ENCODE measurements at regions not wholly inside any gene's neighbourhood (a gene's known extent, or its start where the extent isn't known, plus 50 kb on each side); places are given as distances from the start of the nearest gene placed in this dataset.
"Not testable (repeated sequence)": the region's sequence is repeated elsewhere in the genome, so short reads cannot be mapped to it uniquely, and the experiment has no call there.

- Mint-ChIP-seq H3K27ac (no peak overlapping the region), H3K4me1 (no peaks in the 10 kb centered on the region), H3K27me3 (no peaks in the 10 kb centered on the region), H3K36me3 (no peaks in the 10 kb centered on the region), H3K4me3 (no peak overlapping the region), H3K9me3 (peaks cover 0 to 16% (median 5%) of the 10 kb centered on the region in 3 donors)
These were observed 712.3 kb downstream of the C4orf33 start for GRCh38 chr4:129808242-129808641.

- H3K36me3 Mint-ChIP-seq: no peaks in the 10 kb centered on the region
- peaks cover 0 to 7% (median 0%) of the 10 kb centered on the region in 3 donors for H3K9me3 Mint-ChIP-seq
- H3K4me1 Mint-ChIP-seq: no peaks in the 10 kb centered on the region
- H3K27me3 Mint-ChIP-seq: no peaks in the 10 kb centered on the region
- no peak overlapping the region for H3K4me3 Mint-ChIP-seq
- H3K27ac Mint-ChIP-seq: no peak overlapping the region
These were observed 725.1 kb downstream of the C4orf33 start for GRCh38 chr4:129821073-129821472.

GRCh38 chr4:129821963-129822362 is 726.0 kb downstream of the C4orf33 start:
- Mint-ChIP-seq H3K27ac (no peak overlapping the region), H3K4me1 (no peaks in the 10 kb centered on the region), H3K9me3 (peaks cover 0 to 7% (median 0%) of the 10 kb centered on the region in 3 donors), H3K4me3 (no peak overlapping the region), H3K36me3 (no peaks in the 10 kb centered on the region), H3K27me3 (no peaks in the 10 kb centered on the region)

GRCh38 chr4:129822701-129823100 is 726.7 kb downstream of the C4orf33 start:
- H3K9me3 Mint-ChIP-seq: peaks cover 0 to 3% (median 0%) of the 10 kb centered on the region in 3 donors
- no peaks in the 10 kb centered on the region for H3K27me3 Mint-ChIP-seq
- no peaks in the 10 kb centered on the region for H3K36me3 Mint-ChIP-seq
- H3K27ac Mint-ChIP-seq: no peak overlapping the region
- no peak overlapping the region for H3K4me3 Mint-ChIP-seq
- no peaks in the 10 kb centered on the region for H3K4me1 Mint-ChIP-seq

GRCh38 chr4:129823105-129823504 is 727.2 kb downstream of the C4orf33 start:
- Mint-ChIP-seq H3K27me3 (no peaks in the 10 kb centered on the region), H3K4me3 (no peak overlapping the region), H3K9me3 (peaks cover 0 to 2% (median 0%) of the 10 kb centered on the region in 3 donors), H3K36me3 (no peaks in the 10 kb centered on the region), H3K4me1 (no peaks in the 10 kb centered on the region), H3K27ac (no peak overlapping the region)

GRCh38 chr4:129829373-129829772 is 733.4 kb downstream of the C4orf33 start:
- Mint-ChIP-seq H3K27me3 (no peaks in the 10 kb centered on the region), H3K4me1 (no peaks in the 10 kb centered on the region), H3K36me3 (no peaks in the 10 kb centered on the region), H3K4me3 (no peak overlapping the region), H3K9me3 (peaks cover 0 to 2% (median 0%) of the 10 kb centered on the region in 3 donors), H3K27ac (no peak overlapping the region)

GRCh38 chr4:129839687-129840086 is 743.7 kb downstream of the C4orf33 start:
- Mint-ChIP-seq H3K4me1 (no peaks in the 10 kb centered on the region), H3K4me3 (no peak overlapping the region), H3K9me3 (peaks cover 5 to 10% (median 7%) of the 10 kb centered on the region in 3 donors), H3K27me3 (no peaks in the 10 kb centered on the region), H3K36me3 (no peaks in the 10 kb centered on the region), H3K27ac (no peak overlapping the region)

- no peak overlapping the region for H3K4me3 Mint-ChIP-seq
- H3K27me3 Mint-ChIP-seq: no peaks in the 10 kb centered on the region
- no peak overlapping the region for H3K27ac Mint-ChIP-seq
- H3K36me3 Mint-ChIP-seq: no peaks in the 10 kb centered on the region
- H3K9me3 Mint-ChIP-seq: peaks cover 5 to 10% (median 6%) of the 10 kb centered on the region in 3 donors
- H3K4me1 Mint-ChIP-seq: no peaks in the 10 kb centered on the region
These were observed 746.1 kb downstream of the C4orf33 start for GRCh38 chr4:129842096-129842495.

GRCh38 chr4:129852434-129852833 is 756.5 kb downstream of the C4orf33 start:
- H3K27ac Mint-ChIP-seq: no peak overlapping the region
- no peaks in the 10 kb centered on the region for H3K4me1 Mint-ChIP-seq
- no peaks in the 10 kb centered on the region for H3K27me3 Mint-ChIP-seq
- H3K4me3 Mint-ChIP-seq: no peak overlapping the region
- peaks cover 2% of the 10 kb centered on the region for H3K36me3 Mint-ChIP-seq
- H3K9me3 Mint-ChIP-seq: peaks cover 0 to 3% (median 1%) of the 10 kb centered on the region in 3 donors

GRCh38 chr4:129853685-129854467 is 757.9 kb downstream of the C4orf33 start:
- H3K27ac Mint-ChIP-seq, H3K4me1 Mint-ChIP-seq, H3K4me3 Mint-ChIP-seq, H3K9me3 Mint-ChIP-seq, H3K27me3 Mint-ChIP-seq, H3K36me3 Mint-ChIP-seq: not testable (repeated sequence)

GRCh38 chr4:129862461-129862860 is 766.5 kb downstream of the C4orf33 start:
- H3K36me3 Mint-ChIP-seq: no peaks in the 10 kb centered on the region
- peaks cover 0 to 5% (median 2%) of the 10 kb centered on the region in 3 donors for H3K9me3 Mint-ChIP-seq
- no peak overlapping the region for H3K4me3 Mint-ChIP-seq
- H3K27ac Mint-ChIP-seq: no peak overlapping the region
- H3K4me1 Mint-ChIP-seq: peaks cover 0 to 2% (median 0%) of the 10 kb centered on the region in 3 donors
- H3K27me3 Mint-ChIP-seq: no peaks in the 10 kb centered on the region

- Mint-ChIP-seq H3K36me3 (no peaks in the 10 kb centered on the region), H3K27ac (no peak overlapping the region), H3K27me3 (no peaks in the 10 kb centered on the region), H3K4me3 (no peak overlapping the region), H3K9me3 (peaks cover 0 to 5% (median 2%) of the 10 kb centered on the region in 3 donors), H3K4me1 (peaks cover 0 to 2% (median 0%) of the 10 kb centered on the region in 3 donors)
These were observed 767.3 kb downstream of the C4orf33 start for GRCh38 chr4:129863206-129863605.

- Mint-ChIP-seq H3K4me1 (peaks cover 0 to 2% (median 0%) of the 10 kb centered on the region in 3 donors), H3K27me3 (no peaks in the 10 kb centered on the region), H3K36me3 (no peaks in the 10 kb centered on the region), H3K4me3 (no peak overlapping the region), H3K27ac (no peak overlapping the region), H3K9me3 (peaks cover 0 to 11% (median 2%) of the 10 kb centered on the region in 3 donors)
These were observed 788.0 kb downstream of the C4orf33 start for GRCh38 chr4:129883996-129884395.

- Mint-ChIP-seq H3K4me3 (no peak overlapping the region), H3K27me3 (no peaks in the 10 kb centered on the region), H3K4me1 (no peaks in the 10 kb centered on the region), H3K36me3 (no peaks in the 10 kb centered on the region), H3K9me3 (peaks cover 4 to 16% (median 4%) of the 10 kb centered on the region in 3 donors), H3K27ac (no peak overlapping the region)
These were observed 801.2 kb downstream of the C4orf33 start for GRCh38 chr4:129897111-129897510.

- Mint-ChIP-seq H3K4me3 (no peak overlapping the region), H3K36me3 (no peaks in the 10 kb centered on the region), H3K27me3 (no peaks in the 10 kb centered on the region), H3K9me3 (peaks cover 4 to 16% (median 5%) of the 10 kb centered on the region in 3 donors), H3K4me1 (no peaks in the 10 kb centered on the region), H3K27ac (no peak overlapping the region)
These were observed 803.9 kb downstream of the C4orf33 start for GRCh38 chr4:129899849-129900248.

- H3K4me1 Mint-ChIP-seq: no peaks in the 10 kb centered on the region
- H3K4me3 Mint-ChIP-seq: no peak overlapping the region
These were observed 804.5 kb downstream of the C4orf33 start for GRCh38 chr4:129900430-129900953.

More at GRCh38 chr4:129900430-129900953, 804.5 kb downstream of the C4orf33 start:
- Mint-ChIP-seq H3K27ac (no peak overlapping the region), H3K27me3 (no peaks in the 10 kb centered on the region), H3K36me3 (no peaks in the 10 kb centered on the region), H3K9me3 (peaks cover 4 to 16% (median 5%) of the 10 kb centered on the region in 3 donors)

Measured in IgD-negative memory B cell (primary cell).